ENCODE measurements at regions not wholly inside any gene's neighbourhood (a gene's known extent, or its start where the extent isn't known, plus 50 kb on each side); places are given as distances from the start of the nearest gene placed in this dataset.

DNA sequence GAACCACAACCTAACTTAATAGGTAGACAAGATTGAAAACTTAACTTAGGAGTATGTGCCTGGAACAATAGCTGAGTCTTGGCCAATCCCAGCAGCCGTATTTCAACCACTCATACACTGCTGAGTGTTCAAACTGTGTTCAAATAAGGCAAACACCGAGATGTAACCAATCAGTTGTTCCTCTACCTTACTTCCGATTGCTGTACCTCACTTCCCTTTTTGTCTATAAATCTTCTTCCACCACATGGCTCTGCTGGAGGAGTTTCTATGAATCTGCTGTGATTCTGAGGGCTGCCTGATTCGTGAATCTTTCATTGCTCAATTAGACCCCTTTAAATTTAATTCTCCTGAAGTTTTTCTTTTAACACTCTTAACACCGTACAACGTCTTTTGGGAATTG lies 108.0 kb downstream of the ANAPC4 start:
- no peak overlapping the region for H2BK120ac ChIP-seq (ENCODE audit: low read depth, low read length)
- no peak overlapping the region for H2BK12ac ChIP-seq (ENCODE audit: low read length in 2 of 2)
- H3K36me3 ChIP-seq (ENCODE audit: control insufficient read depth in 1 of 2, insufficient read depth in 2 of 2, low read depth in 1 of 2, low read length in 2 of 2): no peaks in the 10 kb centered on the region
- no peak overlapping the region for H2AFZ ChIP-seq (ENCODE audit: low read depth, low read length)
- WGBS: 59% methylated on average over 4 of the region's 6 CpGs
- no peaks in the 10 kb centered on the region for H3K79me1 ChIP-seq (replicated peaks; ENCODE audit: low read length, poor library complexity, severe bottlenecking)
- no peak overlapping the region for H3K4me3 ChIP-seq (ENCODE audit: insufficient read depth in 1 of 2, low read depth in 1 of 2, low read length in 2 of 2)
- no peak overlapping the region for H3K27ac ChIP-seq (ENCODE audit: low read length, poor library complexity, severe bottlenecking)
- H2BK5ac ChIP-seq (ENCODE audit: low read depth, low read length, poor library complexity, severe bottlenecking): no peak overlapping the region
- H2AK5ac ChIP-seq (ENCODE audit: low read length, severe bottlenecking): no peak overlapping the region
- no peak overlapping the region for H3K4me2 ChIP-seq (ENCODE audit: low read length, poor library complexity, severe bottlenecking)
- peaks cover 0 to 13% of the 10 kb centered on the region in 2 experiments for H3K27me3 ChIP-seq (ENCODE audit: control insufficient read depth in 1 of 2, insufficient read depth in 1 of 2, low read length in 2 of 2)
- no peak overlapping the region for H3K18ac ChIP-seq (ENCODE audit: low read depth in 1 of 2, low read length in 2 of 2)
- H3K14ac ChIP-seq (ENCODE audit: low read length in 2 of 2): no peak overlapping the region
- H3K23ac ChIP-seq (ENCODE audit: low read length in 2 of 2): no peak overlapping the region
- no peak overlapping the region for H4K8ac ChIP-seq (ENCODE audit: low read length)
- no peaks in the 10 kb centered on the region for H3K9me3 ChIP-seq (ENCODE audit: control insufficient read depth, low read length)
- H3K9ac ChIP-seq (ENCODE audit: low read length): no peak overlapping the region
- no peak overlapping the region for H2BK15ac ChIP-seq (ENCODE audit: low read depth, poor library complexity, severe bottlenecking)
- H3K4me1 ChIP-seq (ENCODE audit: control insufficient read depth, insufficient read depth, low read depth, low read length): no peaks in the 10 kb centered on the region
- H3K4ac ChIP-seq (ENCODE audit: low read depth in 1 of 2, low read length in 2 of 2): no peak overlapping the region
- DNase-seq: no peak
- no peak overlapping the region for H4K91ac ChIP-seq (ENCODE audit: low read length)

DNA sequence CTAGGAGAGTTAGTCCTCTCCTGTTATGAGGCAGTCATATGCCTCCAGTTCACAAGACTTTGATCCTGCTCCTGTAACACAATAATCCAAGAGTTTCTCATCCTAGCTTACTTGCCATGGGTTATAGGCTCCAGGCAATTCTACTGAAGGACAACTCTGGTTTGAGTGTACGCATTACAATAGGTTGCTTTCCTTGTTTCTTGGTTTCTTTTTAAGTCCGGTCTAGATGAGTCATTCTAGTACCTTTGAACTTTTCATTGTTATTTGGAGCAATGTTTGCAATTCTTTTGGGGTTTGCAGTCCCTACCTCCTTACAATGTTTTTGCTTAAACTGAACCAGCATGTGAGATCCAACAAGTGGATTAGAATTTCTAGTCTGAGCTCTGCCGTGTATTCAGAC lies 109.1 kb downstream of the ANAPC4 start:
- Histone ChIP-seq H3K79me1 (replicated peaks; ENCODE audit: low read length, poor library complexity, severe bottlenecking) (no peaks in the 10 kb centered on the region), H3K4me3 (ENCODE audit: insufficient read depth in 1 of 2, low read depth in 1 of 2, low read length in 2 of 2) (no peak overlapping the region), H3K23ac (ENCODE audit: low read length in 2 of 2) (no peak overlapping the region), H2BK5ac (ENCODE audit: low read depth, low read length, poor library complexity, severe bottlenecking) (no peak overlapping the region), H3K18ac (ENCODE audit: low read depth in 1 of 2, low read length in 2 of 2) (no peak overlapping the region), H2AK5ac (ENCODE audit: low read length, severe bottlenecking) (no peak overlapping the region), H4K8ac (ENCODE audit: low read length) (no peak overlapping the region), H3K4me2 (ENCODE audit: low read length, poor library complexity, severe bottlenecking) (no peak overlapping the region), H2AFZ (ENCODE audit: low read depth, low read length) (no peak overlapping the region), H3K4me1 (ENCODE audit: control insufficient read depth, insufficient read depth, low read depth, low read length) (no peaks in the 10 kb centered on the region), H3K27ac (ENCODE audit: low read length, poor library complexity, severe bottlenecking) (no peak overlapping the region), H3K4ac (ENCODE audit: low read depth in 1 of 2, low read length in 2 of 2) (no peak overlapping the region), H2BK120ac (ENCODE audit: low read depth, low read length) (no peak overlapping the region), H3K14ac (ENCODE audit: low read length in 2 of 2) (no peak overlapping the region), H3K9me3 (ENCODE audit: control insufficient read depth, low read length) (no peaks in the 10 kb centered on the region), H2BK12ac (ENCODE audit: low read length in 2 of 2) (no peak overlapping the region), H3K36me3 (ENCODE audit: control insufficient read depth in 1 of 2, insufficient read depth in 2 of 2, low read depth in 1 of 2, low read length in 2 of 2) (no peaks in the 10 kb centered on the region), H4K91ac (ENCODE audit: low read length) (no peak overlapping the region), H3K27me3 (ENCODE audit: control insufficient read depth in 1 of 2, insufficient read depth in 1 of 2, low read length in 2 of 2) (peaks cover 0 to 7% of the 10 kb centered on the region in 2 experiments), H3K9ac (ENCODE audit: low read length) (no peak overlapping the region), H2BK15ac (ENCODE audit: low read depth, poor library complexity, severe bottlenecking) (no peak overlapping the region)
- no peak for DNase-seq
- WGBS: 80% methylated on average over 2 of the region's 3 CpGs

DNA sequence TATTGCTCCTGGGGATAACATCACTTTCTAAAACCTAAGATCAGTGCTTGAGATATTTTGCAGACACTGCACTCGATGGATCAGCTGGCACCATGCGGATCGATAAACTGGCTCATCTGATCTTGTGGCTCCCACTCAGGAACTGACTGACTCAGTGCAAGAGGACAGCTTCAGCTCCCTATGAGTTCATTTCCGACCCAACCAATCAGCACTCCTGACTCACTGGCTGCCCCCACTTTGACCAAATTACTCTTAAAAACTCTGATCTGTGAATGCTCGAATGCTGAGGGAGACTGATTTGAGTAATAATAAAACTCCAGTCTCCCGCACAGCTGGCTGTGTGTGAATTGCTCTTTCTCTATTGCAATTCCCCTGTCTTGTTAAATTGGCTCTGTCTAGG lies 110.1 kb downstream of the ANAPC4 start:
- 93% methylated on average over 6 of the region's 6 CpGs for WGBS
- no peak overlapping the region for H3K9ac ChIP-seq (ENCODE audit: low read length)

DNA sequence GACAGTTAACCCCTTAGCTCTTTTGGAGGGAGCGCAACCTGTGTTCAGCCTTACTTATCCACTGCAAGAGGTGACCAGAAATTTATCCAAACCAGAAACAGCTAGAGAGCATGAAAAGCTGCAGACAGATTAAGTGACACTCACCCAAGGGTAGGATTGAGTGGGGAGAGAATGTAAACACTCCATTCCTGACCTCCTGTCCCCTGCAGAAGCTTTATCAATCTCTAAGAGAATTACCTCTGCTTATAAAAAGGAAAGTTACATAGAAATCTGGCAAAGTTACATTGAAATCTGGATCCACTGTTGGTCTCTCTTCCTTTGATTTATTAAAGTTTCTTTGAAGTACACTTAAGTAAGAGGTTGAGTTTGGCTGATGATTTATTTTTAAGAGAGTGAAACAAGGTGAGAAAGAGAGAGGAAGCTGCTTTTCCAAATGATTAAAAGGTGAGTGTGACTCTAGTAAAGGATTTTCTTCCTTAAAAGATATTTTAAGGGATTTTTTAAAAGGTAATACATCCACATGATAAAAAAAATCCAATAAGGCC lies 112.3 kb downstream of the ANAPC4 start:
- H4K91ac ChIP-seq (ENCODE audit: low read length): no peak overlapping the region
- no peak overlapping the region for H2AK5ac ChIP-seq (ENCODE audit: low read length, severe bottlenecking)
- no peaks in the 10 kb centered on the region for H3K36me3 ChIP-seq (ENCODE audit: control insufficient read depth in 1 of 2, insufficient read depth in 2 of 2, low read depth in 1 of 2, low read length in 2 of 2)
- DNase-seq: no peak
- H3K4ac ChIP-seq (ENCODE audit: low read depth in 1 of 2, low read length in 2 of 2): no peak overlapping the region
- no peak overlapping the region for H2AFZ ChIP-seq (ENCODE audit: low read depth, low read length)
- no peak overlapping the region for H3K4me2 ChIP-seq (ENCODE audit: low read length, poor library complexity, severe bottlenecking)
- no peaks in the 10 kb centered on the region for H3K79me1 ChIP-seq (replicated peaks; ENCODE audit: low read length, poor library complexity, severe bottlenecking)
- H3K9me3 ChIP-seq (ENCODE audit: control insufficient read depth, low read length): no peaks in the 10 kb centered on the region
- H3K18ac ChIP-seq (ENCODE audit: low read depth in 1 of 2, low read length in 2 of 2): no peak overlapping the region
- peaks cover 0 to 5% of the 10 kb centered on the region in 2 experiments for H3K27me3 ChIP-seq (ENCODE audit: control insufficient read depth in 1 of 2, insufficient read depth in 1 of 2, low read length in 2 of 2)
- 86% methylated on average over 1 of the region's 1 CpG for WGBS
- H3K23ac ChIP-seq (ENCODE audit: low read length in 2 of 2): no peak overlapping the region
- no peak overlapping the region for H4K8ac ChIP-seq (ENCODE audit: low read length)
- no peak overlapping the region for H2BK12ac ChIP-seq (ENCODE audit: low read length in 2 of 2)
- no peak overlapping the region for H2BK120ac ChIP-seq (ENCODE audit: low read depth, low read length)
- H2BK15ac ChIP-seq (ENCODE audit: low read depth, poor library complexity, severe bottlenecking): no peak overlapping the region
- H3K4me1 ChIP-seq (ENCODE audit: control insufficient read depth, insufficient read depth, low read depth, low read length): no peaks in the 10 kb centered on the region
- no peak overlapping the region for H3K9ac ChIP-seq (ENCODE audit: low read length)
- no peak overlapping the region for H2BK5ac ChIP-seq (ENCODE audit: low read depth, low read length, poor library complexity, severe bottlenecking)
- H3K4me3 ChIP-seq (ENCODE audit: insufficient read depth in 1 of 2, low read depth in 1 of 2, low read length in 2 of 2): no peak overlapping the region
- no peak overlapping the region for H3K27ac ChIP-seq (ENCODE audit: low read length, poor library complexity, severe bottlenecking)
- no peak overlapping the region for H3K14ac ChIP-seq (ENCODE audit: low read length in 2 of 2)

More for the DNA sequence above, 110.1 kb downstream of the ANAPC4 start:
- H3K36me3 ChIP-seq (ENCODE audit: control insufficient read depth in 1 of 2, insufficient read depth in 2 of 2, low read depth in 1 of 2, low read length in 2 of 2): no peaks in the 10 kb centered on the region
- no peak overlapping the region for H3K4me3 ChIP-seq (ENCODE audit: insufficient read depth in 1 of 2, low read depth in 1 of 2, low read length in 2 of 2)
- H2AK5ac ChIP-seq (ENCODE audit: low read length, severe bottlenecking): no peak overlapping the region
- H2BK15ac ChIP-seq (ENCODE audit: low read depth, poor library complexity, severe bottlenecking): no peak overlapping the region
- no peak overlapping the region for H3K23ac ChIP-seq (ENCODE audit: low read length in 2 of 2)
- DNase-seq: no peak
- H3K4me2 ChIP-seq (ENCODE audit: low read length, poor library complexity, severe bottlenecking): no peak overlapping the region
- H3K27me3 ChIP-seq (ENCODE audit: control insufficient read depth in 1 of 2, insufficient read depth in 1 of 2, low read length in 2 of 2): peaks cover 0 to 7% of the 10 kb centered on the region in 2 experiments
- no peak overlapping the region for H3K27ac ChIP-seq (ENCODE audit: low read length, poor library complexity, severe bottlenecking)
- no peak overlapping the region for H3K14ac ChIP-seq (ENCODE audit: low read length in 2 of 2)
- H3K18ac ChIP-seq (ENCODE audit: low read depth in 1 of 2, low read length in 2 of 2): no peak overlapping the region
- no peak overlapping the region for H2BK5ac ChIP-seq (ENCODE audit: low read depth, low read length, poor library complexity, severe bottlenecking)
- H3K79me1 ChIP-seq (replicated peaks; ENCODE audit: low read length, poor library complexity, severe bottlenecking): no peaks in the 10 kb centered on the region
- H4K8ac ChIP-seq (ENCODE audit: low read length): no peak overlapping the region
- no peaks in the 10 kb centered on the region for H3K9me3 ChIP-seq (ENCODE audit: control insufficient read depth, low read length)
- H3K4ac ChIP-seq (ENCODE audit: low read depth in 1 of 2, low read length in 2 of 2): no peak overlapping the region
- no peak overlapping the region for H2AFZ ChIP-seq (ENCODE audit: low read depth, low read length)
- no peak overlapping the region for H4K91ac ChIP-seq (ENCODE audit: low read length)
- no peak overlapping the region for H2BK12ac ChIP-seq (ENCODE audit: low read length in 2 of 2)
- no peaks in the 10 kb centered on the region for H3K4me1 ChIP-seq (ENCODE audit: control insufficient read depth, insufficient read depth, low read depth, low read length)
- no peak overlapping the region for H2BK120ac ChIP-seq (ENCODE audit: low read depth, low read length)

Data from mesenchymal stem cell (in vitro differentiated cells and primary cell).